ENCODE measurements at regions not wholly inside any gene's neighbourhood (a gene's known extent, or its start where the extent isn't known, plus 50 kb on each side); places are given as distances from the start of the nearest gene placed in this dataset.

GRCh38 chr1:81706650-81707435, 93.9 kb upstream of the ADGRL2 start:
- TF ChIP-seq CTCF (conservative IDR thresholded peaks at IDR 0.05; ENCODE audit: low read length) (no peak), EZH2phosphoT487 (IDR thresholded peaks at IDR 0.05; ENCODE audit: borderline replicate concordance, low read depth, low read length) (no peak)
